Psoas muscle (tissue), 7 donors: ENCODE measurements at regions not wholly inside any gene's neighbourhood (a gene's known extent, or its start where the extent isn't known, plus 50 kb on each side); places are given as distances from the start of the nearest gene placed in this dataset.
A peak's percentile ranks its signal among the peaks of the same experiment; 100 is the strongest.

ENCODE experiments used
- ATAC-seq, 4 donors: fragments of 200-7000 bp; cut with Tn5 transposase; one replicate each; pipeline ENCODE4 v1.9.1; 2020; ENCODE audit warnings: moderate library complexity in 3 of 4, mild to moderate bottlenecking in 2 of 4
- DNase-seq, 2 donors: peaks; one replicate each; pipeline ENCODE4 v3.0.0-alpha.2; 2020
- H3K27ac ChIP-seq: fragments of 200-600 bp; one replicate; pipeline ENCODE4 v1.8.0; 2022
- H3K27me3 ChIP-seq, 3 donors: fragments of 200-600 bp in 1 of 3; one replicate each; pipeline versions ENCODE4 v1.6.1 to v1.8.0; 2013 to 2022; ENCODE audit warnings: low read length in 2 of 3, mild to moderate bottlenecking in 2 of 3, moderate library complexity in 1 of 3; ENCODE audit not compliant: insufficient read depth in 3 of 3
- H3K36me3 ChIP-seq, 2 donors: fragments of 200-600 bp in 1 of 2; one replicate each; pipeline versions ENCODE4 v1.6.1 to v1.8.0; 2013 to 2022; ENCODE audit warnings: low read depth in 1 of 2, mild to moderate bottlenecking in 1 of 2, moderate library complexity in 1 of 2; ENCODE audit not compliant: insufficient read depth in 1 of 2
- H3K4me1 ChIP-seq: fragments of 200-600 bp; one replicate; pipeline ENCODE4 v1.8.0; 2022
- H3K4me3 ChIP-seq: fragments of 200-600 bp; one replicate; pipeline ENCODE4 v1.8.0; 2022; ENCODE audit warnings: mild to moderate bottlenecking
- H3K9me3 ChIP-seq: fragments of 200-600 bp; one replicate; pipeline ENCODE4 v1.8.0; 2022
- WGBS, 3 donors: extraction: QIAGEN DNeasy Blood & Tissue Kit; methylation state at CpG; one replicate each; pipeline versions ENCODE4 v1.1.6 to v1.1.7; 2013; 5-methylcytosine and 5-hydroxymethylcytosine counted together
- intact Hi-C, 2 donors: fragments of 100-400 bp; cut with DNase I; formaldehyde crosslinking; loops; one replicate each; pipeline versions ENCODE4 v1.11.0 to v1.14.2; 2022
- TF ChIP-seq, protein P1 (sequence below): fragments of 200-600 bp; IDR thresholded peaks from one replicate; pipeline ENCODE4 v1.8.0; 2022; ENCODE audit warnings: antibody characterized with exemption
- donor health status: healthy with polysubstance abuse.
- donor health status: DM: no; HTN: no; CAD: no; lungs with moderate emphysema.
- donor health status: Bipolar disorder and iron deficiency.
- donor health status: healthy.
- donor health status: DM: yes; HTN: yes; CAD: no.
- donor health status: DM: no; HTN: no; CAD: no.
- donor health status: DM: yes; HTN: yes; CAD: no.

DNA sequence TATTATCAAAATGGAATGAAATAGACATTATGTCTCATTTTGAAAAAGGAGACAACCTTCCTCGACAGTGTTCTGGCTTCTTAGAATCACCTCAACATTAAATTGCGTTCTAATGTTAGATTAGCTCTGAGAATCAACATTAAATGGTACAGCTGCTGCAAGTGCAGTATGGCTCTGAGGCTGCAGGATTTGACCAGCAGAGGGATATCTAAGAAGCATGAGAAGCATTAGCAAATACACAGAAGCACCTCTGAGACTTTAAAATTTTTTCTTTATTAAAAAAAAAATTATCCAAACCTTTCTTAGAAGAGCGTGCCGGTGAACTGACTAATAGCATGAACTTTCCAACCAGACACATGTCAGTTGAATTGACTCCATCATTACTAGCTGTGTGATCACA, 253.4 kb upstream of the LRIG3 start:
- H3K4me3 ChIP-seq = no peak overlapping the region
- TF ChIP-seq, protein P1, sequence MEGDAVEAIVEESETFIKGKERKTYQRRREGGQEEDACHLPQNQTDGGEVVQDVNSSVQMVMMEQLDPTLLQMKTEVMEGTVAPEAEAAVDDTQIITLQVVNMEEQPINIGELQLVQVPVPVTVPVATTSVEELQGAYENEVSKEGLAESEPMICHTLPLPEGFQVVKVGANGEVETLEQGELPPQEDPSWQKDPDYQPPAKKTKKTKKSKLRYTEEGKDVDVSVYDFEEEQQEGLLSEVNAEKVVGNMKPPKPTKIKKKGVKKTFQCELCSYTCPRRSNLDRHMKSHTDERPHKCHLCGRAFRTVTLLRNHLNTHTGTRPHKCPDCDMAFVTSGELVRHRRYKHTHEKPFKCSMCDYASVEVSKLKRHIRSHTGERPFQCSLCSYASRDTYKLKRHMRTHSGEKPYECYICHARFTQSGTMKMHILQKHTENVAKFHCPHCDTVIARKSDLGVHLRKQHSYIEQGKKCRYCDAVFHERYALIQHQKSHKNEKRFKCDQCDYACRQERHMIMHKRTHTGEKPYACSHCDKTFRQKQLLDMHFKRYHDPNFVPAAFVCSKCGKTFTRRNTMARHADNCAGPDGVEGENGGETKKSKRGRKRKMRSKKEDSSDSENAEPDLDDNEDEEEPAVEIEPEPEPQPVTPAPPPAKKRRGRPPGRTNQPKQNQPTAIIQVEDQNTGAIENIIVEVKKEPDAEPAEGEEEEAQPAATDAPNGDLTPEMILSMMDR = no peak
- WGBS, 3 donors = 63 to 64% (median 63%) methylated on average over 4 of the region's 4 CpGs
- no peaks in the 10 kb centered on the region for H3K9me3 ChIP-seq
- no peaks in the 10 kb centered on the region for H3K4me1 ChIP-seq
- H3K27ac ChIP-seq = no peak overlapping the region
- no peaks in the 10 kb centered on the region for H3K27me3 ChIP-seq
- no peak for DNase-seq
- ATAC-seq = no peak
- no peaks in the 10 kb centered on the region for H3K36me3 ChIP-seq
- intact Hi-C loops = no loop called here

DNA sequence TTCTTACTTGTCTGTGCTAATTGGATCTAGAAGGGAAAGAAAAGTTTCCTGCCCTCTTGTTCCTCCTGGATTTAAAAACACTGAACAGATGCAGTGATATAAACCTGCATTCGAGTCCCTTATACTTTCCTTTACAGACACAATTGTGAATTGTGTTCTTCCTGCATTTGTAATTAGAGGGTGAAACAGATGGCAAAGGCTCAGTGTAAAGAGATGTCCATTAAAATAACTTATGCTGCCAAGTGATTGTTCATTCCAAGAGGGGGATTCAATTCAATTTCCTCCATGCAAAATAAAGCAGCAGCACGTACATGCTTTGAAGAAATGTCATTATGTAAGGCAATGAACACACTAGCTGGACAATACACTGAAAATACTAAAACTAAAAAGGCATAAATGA, 248.3 kb upstream of the LRIG3 start:
- WGBS, 3 donors = 20 to 28% (median 21%) methylated on average over 2 of the region's 2 CpGs
- no peak overlapping the region for H3K4me3 ChIP-seq
- no peaks in the 10 kb centered on the region for H3K27me3 ChIP-seq
- H3K36me3 ChIP-seq = no peaks in the 10 kb centered on the region
- intact Hi-C loops = loop anchor here in 1 of 2 donors (5.0 kb wide), 1 partner anchor 826 kb away; no protein-coding TSS in a partner anchor
- DNase-seq = no peak
- no peak overlapping the region for H3K27ac ChIP-seq
- H3K4me1 ChIP-seq = no peaks in the 10 kb centered on the region
- no peaks in the 10 kb centered on the region for H3K9me3 ChIP-seq
- TF ChIP-seq, protein P1 = no peak
- ATAC-seq = no peak

DNA sequence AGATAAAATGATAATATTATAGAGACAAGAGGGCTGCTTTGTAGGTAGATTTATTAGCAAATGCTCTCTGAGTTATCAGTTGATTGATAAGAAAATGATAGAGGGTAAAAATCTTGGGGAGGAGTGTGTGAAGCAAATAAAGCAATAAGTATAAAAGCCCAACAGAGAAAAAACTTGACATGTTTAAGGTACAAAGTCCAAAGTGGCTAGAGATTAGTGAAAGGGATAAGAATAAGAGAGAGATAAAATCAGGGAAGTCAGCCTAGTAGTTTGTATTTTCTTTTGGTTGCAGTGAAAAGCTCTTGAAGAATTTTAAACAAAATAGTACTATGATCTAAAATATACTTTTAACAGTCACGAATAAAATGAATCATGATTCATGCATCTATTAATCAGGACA, 246.2 kb upstream of the LRIG3 start:
- H3K4me3 ChIP-seq = no peak overlapping the region
- H3K36me3 ChIP-seq = no peaks in the 10 kb centered on the region
- TF ChIP-seq, protein P1 = no peak
- H3K4me1 ChIP-seq = no peaks in the 10 kb centered on the region
- no peak overlapping the region for H3K27ac ChIP-seq
- intact Hi-C loops = loop anchor here in 1 of 2 donors (5.0 kb wide), 1 partner anchor 824 kb away; no protein-coding TSS in a partner anchor
- WGBS, 3 donors = 64 to 69% (median 65%) methylated on average over 1 of the region's 1 CpG
- H3K27me3 ChIP-seq = no peaks in the 10 kb centered on the region
- H3K9me3 ChIP-seq = no peaks in the 10 kb centered on the region
- ATAC-seq (no peak), DNase-seq (no peak)

GRCh38 chr12:59164991-59165718, 244.9 kb upstream of the LRIG3 start:
- no peaks in the 10 kb centered on the region for H3K27me3 ChIP-seq
- no peak overlapping the region for H3K27ac ChIP-seq
- 29 to 31% (median 30%) methylated on average over 4 of the region's 4 CpGs for WGBS, 3 donors
- no peak overlapping the region for H3K4me3 ChIP-seq
- H3K4me1 ChIP-seq = no peaks in the 10 kb centered on the region
- TF ChIP-seq, protein P1 = peak; percentile 39
- intact Hi-C loops = loop anchor here in 1 of 2 donors (5.0 kb wide), 1 partner anchor 823 kb away; no protein-coding TSS in a partner anchor
- H3K9me3 ChIP-seq = no peaks in the 10 kb centered on the region
- no peaks in the 10 kb centered on the region for H3K36me3 ChIP-seq
- DNase-seq (no peak), ATAC-seq (no peak)

GRCh38 chr12:59164226-59164625, 243.9 kb upstream of the LRIG3 start:
- no peak overlapping the region for H3K27ac ChIP-seq
- ATAC-seq (no peak), DNase-seq (no peak)
- H3K27me3 ChIP-seq = no peaks in the 10 kb centered on the region
- TF ChIP-seq, protein P1 = no peak
- no peaks in the 10 kb centered on the region for H3K9me3 ChIP-seq
- no peak overlapping the region for H3K4me3 ChIP-seq
- intact Hi-C loops = no loop called here
- H3K36me3 ChIP-seq = no peaks in the 10 kb centered on the region
- H3K4me1 ChIP-seq = no peaks in the 10 kb centered on the region
